IPS-NIHi11 (cell line): ENCODE measurements at regions not wholly inside any gene's neighbourhood (a gene's known extent, or its start where the extent isn't known, plus 50 kb on each side); places are given as distances from the start of the nearest gene placed in this dataset.

Experiments
- DNase-seq: peaks from one replicate; pipeline ENCODE4 v3.0.0; 2012; ENCODE audit warnings: mixed read lengths, low spot score

GRCh38 chr6:147817042-147817689 lies 308.7 kb downstream of the SAMD5 start:
- no peak for DNase-seq

GRCh38 chr6:147820520-147820919 lies 312.0 kb downstream of the SAMD5 start:
- DNase-seq = no peak

- peak; percentile 12 for DNase-seq
Measured at GRCh38 chr6:147821295-147821897, 312.9 kb downstream of the SAMD5 start.

DNA sequence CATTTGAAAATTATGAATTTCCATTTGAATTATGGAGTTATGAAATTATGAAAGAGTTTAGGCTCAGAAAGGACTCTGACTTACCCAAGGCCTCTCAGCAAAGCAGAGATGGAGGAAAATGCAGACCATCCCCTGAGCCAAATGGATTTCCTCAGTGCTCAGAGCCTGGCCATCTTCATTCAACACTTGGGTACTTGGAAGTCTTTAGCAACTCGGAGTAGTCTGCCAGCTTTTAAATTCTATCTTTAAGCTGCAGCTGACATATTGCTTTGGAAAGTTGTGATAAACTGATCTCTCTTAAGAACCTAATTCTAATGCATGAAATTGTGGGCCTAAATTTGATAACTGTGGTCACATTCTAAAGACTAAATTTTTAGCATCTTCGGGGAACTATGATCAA lies 315.4 kb downstream of the SAMD5 start:
- DNase-seq = no peak

DNA sequence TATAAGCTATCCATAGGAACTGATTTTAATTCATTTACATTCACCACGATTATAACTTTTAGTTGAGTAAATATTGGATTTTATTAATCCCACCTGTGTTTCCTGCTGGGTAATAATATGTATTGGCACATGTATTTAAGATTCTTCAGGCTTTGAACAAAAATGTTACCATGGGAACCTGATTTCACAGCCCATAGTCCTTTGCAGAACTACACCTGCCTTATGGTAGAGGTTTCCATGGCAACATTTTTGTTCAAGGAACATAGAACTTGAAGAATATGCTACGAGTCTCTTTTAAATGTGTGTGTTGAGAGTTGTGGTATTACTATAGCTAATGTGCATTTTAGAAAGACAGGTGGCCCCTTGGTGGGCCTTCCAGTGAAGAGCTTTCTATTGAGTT lies 317.4 kb downstream of the SAMD5 start:
- no peak for DNase-seq

DNA sequence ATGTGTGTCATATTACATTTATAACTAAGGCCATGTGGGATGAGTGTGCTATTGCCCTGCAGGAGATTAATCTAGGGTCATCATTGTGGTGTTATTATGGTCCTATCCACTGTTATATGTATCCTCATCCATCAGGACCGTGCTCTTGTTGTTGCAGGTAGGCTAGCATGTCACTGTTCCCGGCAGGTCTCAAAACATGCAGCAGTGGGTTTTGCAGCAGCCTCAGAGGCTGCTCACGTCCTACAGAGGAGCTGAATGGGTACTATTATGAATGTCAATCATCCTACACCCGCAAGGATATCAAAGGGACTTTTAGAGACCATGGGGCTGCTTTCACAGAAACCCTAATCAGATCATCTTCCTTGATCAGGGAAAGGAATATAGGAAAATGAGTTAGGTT lies 318.2 kb downstream of the SAMD5 start:
- no peak for DNase-seq

GRCh38 chr6:147829418-147829817 lies 320.9 kb downstream of the SAMD5 start:
- no peak for DNase-seq

DNA sequence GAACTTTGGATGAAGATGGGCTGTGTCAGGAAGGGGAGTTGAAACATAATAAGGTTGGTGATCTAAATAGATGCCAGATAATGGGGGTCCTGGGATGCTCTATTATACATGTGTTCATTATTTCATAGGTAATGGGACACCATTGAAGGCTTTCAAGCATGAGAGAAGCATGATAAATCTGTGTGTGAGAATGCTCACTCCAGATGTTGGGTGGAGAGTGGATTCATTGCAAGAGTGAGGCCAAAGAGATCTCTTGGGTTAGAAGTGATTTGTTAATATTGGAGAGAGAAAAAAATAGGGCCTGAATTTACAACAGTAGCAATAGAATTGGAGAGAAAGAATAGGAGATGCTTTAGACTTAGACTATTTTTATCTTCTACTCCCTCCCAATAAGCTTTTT lies 321.3 kb downstream of the SAMD5 start:
- DNase-seq = no peak

DNA sequence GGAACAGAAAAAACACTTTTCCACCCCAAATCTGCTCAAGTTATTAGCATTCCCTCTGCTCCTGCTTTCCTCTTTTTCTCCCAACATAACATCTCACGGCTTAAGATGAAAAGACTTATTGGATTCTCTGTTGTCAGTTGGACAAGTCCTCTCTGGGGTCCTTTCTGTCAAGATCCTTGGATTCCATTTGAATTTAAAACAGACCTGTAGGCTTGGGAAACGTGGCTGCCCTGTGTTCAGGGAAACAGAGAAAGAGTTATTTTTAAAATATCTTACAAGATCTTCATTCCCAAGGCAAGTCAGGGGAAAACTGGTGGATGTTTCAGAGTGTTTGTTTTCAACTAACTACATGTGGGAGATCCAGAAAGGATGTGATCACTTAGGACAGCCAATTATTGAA lies 322.9 kb downstream of the SAMD5 start:
- DNase-seq = no peak

- DNase-seq = no peak
Measured at GRCh38 chr6:147833607-147834006, 325.1 kb downstream of the SAMD5 start.

DNA sequence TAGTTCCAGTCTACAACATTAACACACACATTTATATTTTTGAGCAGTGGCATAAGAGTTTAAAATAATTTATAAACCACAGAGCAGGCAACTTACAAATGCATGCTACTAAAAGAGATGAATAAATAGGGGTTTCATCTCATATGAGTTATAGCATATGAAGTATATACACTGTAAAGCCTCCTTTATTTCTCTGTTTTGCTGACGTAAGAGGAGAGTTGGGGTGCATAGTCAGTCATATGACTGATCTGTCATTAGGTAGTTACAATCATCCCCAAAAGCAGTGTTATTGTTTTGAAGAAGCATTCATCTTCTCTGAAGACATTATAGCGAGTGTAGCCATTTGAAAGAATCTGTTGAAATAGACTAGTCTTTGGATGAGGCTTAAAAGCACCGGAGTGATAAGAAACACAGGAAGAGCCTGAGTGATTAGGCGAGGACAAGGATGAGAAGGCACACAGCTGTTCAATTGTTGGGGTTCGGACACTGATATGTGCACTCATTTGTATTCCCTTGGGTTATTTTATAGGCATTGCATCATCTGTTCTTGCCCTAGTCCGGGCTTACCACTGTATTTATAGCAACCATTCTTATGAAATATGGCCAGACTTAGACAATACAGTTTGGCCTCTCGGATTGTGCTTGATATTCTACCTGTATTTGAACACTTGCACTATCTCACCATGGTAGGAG lies 325.7 kb downstream of the SAMD5 start:
- no peak for DNase-seq

DNA sequence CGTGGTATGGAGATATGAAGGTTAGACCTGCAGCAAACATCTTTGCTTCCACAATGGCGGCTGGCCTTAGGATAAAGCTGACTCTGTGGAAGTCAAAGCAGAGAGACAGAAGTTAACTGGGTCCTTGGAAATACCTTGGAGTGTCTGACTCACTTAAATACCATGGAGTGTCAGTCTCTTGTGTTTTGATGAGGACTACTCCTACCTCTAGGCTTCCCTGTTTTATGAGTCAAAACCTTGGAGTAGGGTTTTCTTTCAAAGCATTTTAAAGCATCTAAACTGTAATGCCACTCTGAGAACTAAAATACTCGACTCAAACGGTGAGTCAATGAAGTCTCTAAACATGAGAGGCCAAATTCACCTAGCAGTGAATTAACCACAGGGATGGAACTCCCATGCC lies 329.1 kb downstream of the SAMD5 start:
- DNase-seq = no peak

DNA sequence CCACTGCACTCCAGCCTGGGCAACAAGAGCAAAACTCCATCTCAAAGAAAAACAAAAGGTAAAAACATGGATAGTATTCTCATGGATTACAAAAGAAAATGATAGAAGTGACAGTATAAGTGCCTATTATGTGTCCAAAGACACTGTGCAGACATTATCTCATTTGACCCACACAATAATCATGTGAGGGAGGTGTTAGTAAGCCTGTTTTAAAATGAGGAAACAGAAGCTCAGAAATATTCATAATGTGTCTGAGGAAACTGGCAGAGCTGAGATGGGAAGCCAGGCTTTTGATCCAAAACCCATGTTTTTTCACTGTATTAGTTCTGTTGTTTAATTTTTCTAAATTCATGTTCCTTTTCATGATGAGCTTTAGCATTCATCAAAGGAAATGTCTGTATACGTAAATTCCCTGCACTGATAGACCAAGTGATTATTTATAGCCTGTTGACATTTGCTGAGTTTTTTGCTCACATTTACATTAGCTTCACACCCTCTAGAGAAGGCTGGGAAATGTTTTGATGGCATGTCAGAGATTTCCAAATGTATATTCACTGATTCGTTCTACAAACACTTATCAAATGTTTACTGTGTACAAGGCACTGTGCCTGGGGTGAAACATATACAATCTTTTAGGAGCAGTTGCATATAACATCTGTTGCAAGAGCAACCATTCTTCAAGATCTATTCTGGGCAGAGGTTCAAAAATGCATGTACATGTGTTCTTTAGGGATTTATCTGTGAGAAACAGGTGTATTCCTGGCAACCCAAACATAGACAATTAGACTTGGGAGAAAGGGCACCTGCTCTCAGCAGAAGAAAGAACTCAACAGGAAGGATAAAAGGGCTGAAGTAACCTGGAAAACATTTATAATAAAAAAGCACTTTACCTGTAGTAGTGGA lies 331.5 kb downstream of the SAMD5 start:
- DNase-seq = no peak

GRCh38 chr6:147841547-147842148 lies 333.2 kb downstream of the SAMD5 start:
- DNase-seq = no peak

GRCh38 chr6:147849401-147850330 lies 341.2 kb downstream of the SAMD5 start:
- no peak for DNase-seq

DNA sequence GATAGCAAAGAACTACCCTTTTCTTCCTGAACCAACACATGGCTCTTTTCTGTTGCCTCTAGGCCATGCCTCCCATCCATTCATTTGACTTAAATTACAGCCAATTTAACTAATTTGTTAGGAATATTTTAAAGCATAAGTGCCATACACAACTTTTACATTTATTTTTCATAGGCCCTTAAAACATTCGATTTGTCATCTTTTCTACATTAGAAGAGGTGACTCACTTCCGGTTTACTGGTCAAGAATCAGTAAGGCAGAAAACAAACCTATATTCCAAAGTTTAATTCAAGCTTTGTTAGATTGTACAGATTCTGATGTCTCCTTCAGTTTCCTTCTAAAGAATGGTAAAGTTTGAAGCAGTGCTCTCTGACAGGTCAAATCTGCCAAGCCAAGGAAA lies 344.3 kb downstream of the SAMD5 start:
- DNase-seq = no peak

DNA sequence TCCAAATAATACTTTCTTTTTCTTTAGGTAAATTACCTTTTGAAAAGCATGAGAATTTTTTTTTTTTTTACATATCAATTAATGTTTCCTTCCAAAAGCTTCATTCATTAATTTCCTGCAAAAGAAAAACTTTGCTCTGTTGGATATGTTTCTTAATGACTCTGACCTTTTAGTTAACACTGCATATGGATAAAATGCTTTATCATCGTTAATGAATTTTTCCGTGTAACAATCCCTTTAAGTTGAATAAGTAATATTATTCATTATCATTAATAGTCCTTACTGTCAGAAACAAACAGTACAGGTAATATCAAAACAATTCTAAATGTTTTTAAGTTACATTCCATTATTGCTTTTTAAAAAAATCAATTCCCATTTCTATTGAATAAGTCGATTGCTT lies 345.1 kb downstream of the SAMD5 start:
- DNase-seq = no peak

- DNase-seq = no peak
Measured at GRCh38 chr6:147855803-147856482, 347.5 kb downstream of the SAMD5 start.

DNA sequence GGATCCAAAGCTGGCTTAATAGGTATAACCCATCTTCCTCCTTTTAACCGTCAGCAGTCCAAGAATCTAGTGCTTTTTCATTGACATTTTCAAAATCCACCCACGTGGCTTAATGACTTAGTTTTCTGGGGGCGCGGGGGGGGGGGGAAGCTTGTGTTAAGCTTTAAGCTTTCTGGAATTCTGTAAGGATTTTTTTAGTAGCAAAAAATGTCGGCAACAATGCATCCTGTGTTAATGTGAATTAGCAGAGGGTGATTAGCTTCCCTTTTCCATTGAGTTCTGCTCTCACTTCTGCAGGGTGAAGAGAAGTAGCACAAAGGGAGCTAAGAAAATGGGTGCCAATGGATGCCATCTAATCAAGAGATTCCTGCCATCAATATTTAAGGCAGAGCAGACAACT lies 348.2 kb downstream of the SAMD5 start:
- no peak for DNase-seq

DNA sequence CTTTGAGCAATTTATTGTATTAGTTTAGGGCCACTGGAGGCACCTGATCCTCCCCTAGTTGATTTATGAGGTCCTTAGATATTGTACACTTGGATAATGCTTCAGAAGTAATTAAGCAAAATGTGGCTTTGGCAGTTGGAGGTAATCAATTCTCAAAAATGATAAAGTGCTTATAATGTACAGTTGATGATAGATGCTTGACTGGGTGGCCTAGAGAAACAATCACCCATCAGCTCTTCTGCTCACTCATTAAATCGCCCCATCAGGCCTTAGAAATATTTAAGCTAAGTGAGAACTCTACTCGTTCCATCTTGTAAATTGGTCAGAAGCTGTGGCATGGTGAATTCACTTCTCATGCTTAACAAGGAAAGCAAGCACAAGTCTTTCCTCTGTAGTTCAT lies 349.9 kb downstream of the SAMD5 start:
- DNase-seq = no peak
